ENCODE measurements at regions not wholly inside any gene's neighbourhood (a gene's known extent, or its start where the extent isn't known, plus 50 kb on each side); places are given as distances from the start of the nearest gene placed in this dataset.

GRCh38 chr4:126591583-126591982 lies 1041.2 kb upstream of the INTU start:
- H3K4me3 ChIP-seq (replicated peaks in 1 of 3; ENCODE audit: insufficient read depth in 1 of 3, low read depth in 2 of 3, low read length in 3 of 3), result no peak overlapping the region
- ATAC-seq (no peak), DNase-seq (ENCODE audit: low spot score) (no peak), FAIRE-seq (no peak)
- ChIA-PET POLR2A (no interaction called here), CTCF (ENCODE audit: low intra/inter-chr PET ratio, low total read pairs) (no interaction called here)
- BruUV-seq (replicated peaks), result no TSS peak
- no peaks in the 10 kb centered on the region for H3K36me3 ChIP-seq (replicated peaks in 1 of 2; ENCODE audit: control insufficient read depth in 1 of 2, insufficient read depth in 2 of 2, low read length in 2 of 2)
- H3K4me1 ChIP-seq (ENCODE audit: insufficient read depth, low read length), result no peaks in the 10 kb centered on the region
- H3K27me3 ChIP-seq (ENCODE audit: control insufficient read depth in 1 of 2, insufficient read depth in 2 of 2, low read length in 2 of 2), result no peaks in the 10 kb centered on the region
- H2AFZ ChIP-seq (ENCODE audit: low read length), result no peak overlapping the region
- H4K20me1 ChIP-seq (ENCODE audit: insufficient read depth, low read length), result no peaks in the 10 kb centered on the region
- no peak overlapping the region for H3K9ac ChIP-seq (ENCODE audit: insufficient read depth, low read depth, low read length)
- H3K9me3 ChIP-seq (ENCODE audit: low read length), result no peaks in the 10 kb centered on the region
- H3K79me2 ChIP-seq (ENCODE audit: insufficient read depth, low read length), result no peaks in the 10 kb centered on the region
- no peak overlapping the region for H3K27ac ChIP-seq (ENCODE audit: extremely low read length, insufficient read depth, low read length)
- intact Hi-C loops (cut with micrococcal nuclease; ENCODE audit: unreplicated experiment) (loop anchor here (5.0 kb wide), 1 partner anchor 536 kb away; no protein-coding TSS in a partner anchor), in situ Hi-C loops (cut with HindIII; ENCODE audit: extremely low pct_ligation_motif_present, low pct_unique_long_range_greater_than_20kb) (no loop called here)
- no peak overlapping the region for H3K4me2 ChIP-seq (ENCODE audit: low read depth, low read length)
- TF ChIP-seq REPIN1 (CRISPR knock-in tag; IDR thresholded peaks at IDR 0.05; ENCODE audit: borderline replicate concordance, low read depth) (no peak), ARNT (IDR thresholded peaks at IDR 0.05) (no peak), ZNF414 (CRISPR knock-in tag; IDR thresholded peaks at IDR 0.05) (no peak), HMG20B (CRISPR knock-in tag; conservative IDR thresholded peaks at IDR 0.05) (no peak), ZNF513 (CRISPR knock-in tag; conservative IDR thresholded peaks at IDR 0.05) (no peak), AGO2 (optimal IDR thresholded peaks at IDR 0.05; ENCODE audit: low read depth, low read length) (no peak), ZNF512 (CRISPR knock-in tag; IDR thresholded peaks at IDR 0.05) (no peak), ZNF878 (CRISPR knock-in tag; IDR thresholded peaks at IDR 0.05) (no peak), GTF3A (CRISPR knock-in tag; conservative IDR thresholded peaks at IDR 0.05) (no peak), ZNF484 (CRISPR knock-in tag; IDR thresholded peaks at IDR 0.05; ENCODE audit: borderline replicate concordance, low read depth) (no peak), ZNF251 (CRISPR knock-in tag; IDR thresholded peaks at IDR 0.05) (no peak), ZNF550 (CRISPR knock-in tag; IDR thresholded peaks at IDR 0.05; ENCODE audit: borderline replicate concordance) (no peak), FIP1L1 (IDR thresholded peaks at IDR 0.05; ENCODE audit: borderline replicate concordance, insufficient read depth, low read depth, low read length) (no peak), CSRNP2 (CRISPR knock-in tag; conservative IDR thresholded peaks at IDR 0.05; ENCODE audit: low read depth) (no peak), SYNCRIP (IDR thresholded peaks at IDR 0.05; ENCODE audit: insufficient read depth, low read depth, low read length) (no peak), ZNF724P (CRISPR knock-in tag; IDR thresholded peaks at IDR 0.05; ENCODE audit: borderline replicate concordance) (no peak), NAIF1 (CRISPR knock-in tag; IDR thresholded peaks at IDR 0.05; ENCODE audit: borderline replicate concordance) (no peak), RFX5 (IDR thresholded peaks at IDR 0.05; ENCODE audit: low read depth, low read length) (no peak), ZSCAN31 (CRISPR knock-in tag; IDR thresholded peaks at IDR 0.05; ENCODE audit: low read depth) (no peak)
